Sigmoid colon (tissue), 4 donors: ENCODE measurements at regions not wholly inside any gene's neighbourhood (a gene's known extent, or its start where the extent isn't known, plus 50 kb on each side); places are given as distances from the start of the nearest gene placed in this dataset.

Experiments
- CTCF ChIP-seq, 4 experiments: fragments of 450-650 bp in 3 of 4; fragments of 200-600 bp in 1 of 4; IDR thresholded peaks; one replicate each; pipeline ENCODE4 v1.5.1; 2016 to 2019; ENCODE audit warnings: antibody characterized with exemption in 4 of 4, mild to moderate bottlenecking in 3 of 4, moderate library complexity in 2 of 4
- EP300 ChIP-seq, 4 donors: sonication (generic); formaldehyde crosslinking; IDR thresholded peaks; one replicate each; pipeline ENCODE4 v1.6.1; 2017; ENCODE audit warnings: antibody characterized with exemption in 4 of 4
- POLR2AphosphoS5 ChIP-seq, 4 donors: sonication (generic); formaldehyde crosslinking; IDR thresholded peaks; one replicate each; pipeline ENCODE4 v1.6.1; 2017; ENCODE audit warnings: antibody characterized with exemption in 4 of 4

- TF ChIP-seq EP300 (IDR thresholded peaks at IDR 0.05) (no peak), CTCF (IDR thresholded peaks at IDR 0.05) (no peak), POLR2AphosphoS5 (IDR thresholded peaks at IDR 0.05) (no peak)
Observed at GRCh38 chr16:51864575-51864974, 682.4 kb downstream of the TOX3 start.
